K562 (cell line): ENCODE measurements at regions not wholly inside any gene's neighbourhood (a gene's known extent, or its start where the extent isn't known, plus 50 kb on each side); places are given as distances from the start of the nearest gene placed in this dataset.

Experiments
- ATAC-seq: fragments of 200-7000 bp; cut with Tn5 transposase; 3 replicates; pipeline ENCODE4 v1.9.1; 2020; ENCODE audit warnings: moderate library complexity
- BruUV-seq: library from RNA; stranded (reverse); fragments of 400-500 nt; replicated peaks from 2 replicates; lab custom pipeline; 2021; lab: Mats Ljungman, UMichigan
- CTCF ChIA-PET: fragments of 300-600 bp; formaldehyde crosslinking; extraction: SDS; loops from one replicate; lab custom pipeline; 2021; ENCODE audit warnings: low intra/inter-chr PET ratio; lab: Yijun Ruan, JAX
- POLR2A ChIA-PET: fragments of 300-600, 350-650 bp; sonication (Branson Sonifier 250); formaldehyde crosslinking; extraction: SDS; loops from one replicate; lab custom pipeline; 2021; ENCODE audit warnings: antibody characterized with exemption, inconsistent platforms; lab: Yijun Ruan, JAX
- DNase-seq, 4 experiments: peaks; one replicate each; pipeline versions ENCODE4 v3.0.0 to v3.0.0-alpha.2; 2011 to 2018; ENCODE audit warnings: low spot score in 3 of 4, mixed read lengths in 3 of 4; ENCODE audit errors: extremely low read depth in 1 of 4
- FAIRE-seq: peaks from 2 replicates; lab custom pipeline; 2011; peaks lifted over from hg19 to GRCh38; lab: Jason Lieb, UNC
- H2AFZ ChIP-seq: 2 replicates; pipeline ENCODE4 v1.6.0; 2011; ENCODE audit warnings: low read depth, low read length, control low read depth, inconsistent platforms
- H3K27ac ChIP-seq: fragments of 200-600 bp; 3 replicates; pipeline ENCODE4 v1.8.0; 2011; ENCODE audit warnings: low read depth, mild to moderate bottlenecking, control low read depth, inconsistent platforms, low read length, moderate library complexity, mixed read lengths; ENCODE audit errors: extremely low read depth
- H3K27me3 ChIP-seq, 2 experiments: fragments of 300-600 bp in 1 of 2; 2 replicates in 1 of 2; 3 replicates in 1 of 2; pipeline versions ENCODE4 v1.6.0 to v1.8.0; 2011; ENCODE audit warnings: inconsistent platforms in 2 of 2, low read length in 2 of 2, mild to moderate bottlenecking in 1 of 2, mixed read lengths in 1 of 2, moderate library complexity in 1 of 2; ENCODE audit not compliant: control insufficient read depth in 2 of 2, insufficient read depth in 2 of 2
- H3K36me3 ChIP-seq: fragments of 300-600 bp; 3 replicates; pipeline ENCODE4 v1.8.0; 2011; ENCODE audit warnings: mild to moderate bottlenecking, low read length, inconsistent platforms; ENCODE audit not compliant: control insufficient read depth, insufficient read depth
- H3K4me1 ChIP-seq, 2 experiments: fragments of 200-600 bp in 1 of 2; replicated peaks in 1 of 2; 2 replicates in 1 of 2; 3 replicates in 1 of 2; pipeline versions ENCODE4 v1.5.1 to v1.8.0; 2011; ENCODE audit warnings: inconsistent platforms in 2 of 2, low read length in 2 of 2, mild to moderate bottlenecking in 1 of 2, mixed read lengths in 1 of 2, moderate library complexity in 1 of 2; ENCODE audit not compliant: control insufficient read depth in 2 of 2, insufficient read depth in 2 of 2
- H3K4me2 ChIP-seq: 2 replicates; pipeline ENCODE4 v1.6.1; 2011; ENCODE audit warnings: low read length, control low read depth, inconsistent platforms, mixed read lengths; ENCODE audit not compliant: insufficient read depth
- H3K4me3 ChIP-seq: fragments of 200-600 bp; sonication (generic), shearing (Covaris generic); 2 replicates; pipeline ENCODE4 v1.5.1; 2016; ENCODE audit warnings: control low read depth, inconsistent platforms
- H3K79me2 ChIP-seq: fragments of 200-600 bp; 3 replicates; pipeline ENCODE4 v1.8.0; 2011; ENCODE audit warnings: low read length, inconsistent platforms; ENCODE audit not compliant: control insufficient read depth, insufficient read depth
- H3K9ac ChIP-seq, 2 experiments: 2 replicates each; pipeline versions ENCODE4 v1.6.0 to v1.6.1; 2011; ENCODE audit warnings: low read depth in 2 of 2, low read length in 2 of 2, control low read depth in 1 of 2, inconsistent platforms in 1 of 2, mild to moderate bottlenecking in 1 of 2, mixed read lengths in 1 of 2; ENCODE audit not compliant: insufficient read depth in 1 of 2
- H3K9me1 ChIP-seq: one replicate; pipeline ENCODE4 v1.6.0; 2011; ENCODE audit warnings: inconsistent platforms, mild to moderate bottlenecking, low read length, moderate library complexity; ENCODE audit not compliant: control insufficient read depth, insufficient read depth
- H3K9me3 ChIP-seq: replicated peaks from 2 replicates; pipeline ENCODE4 v1.5.1; 2011; ENCODE audit warnings: low read depth, low read length, inconsistent platforms; ENCODE audit not compliant: control insufficient read depth, insufficient read depth
- H4K20me1 ChIP-seq: replicated peaks from 2 replicates; pipeline ENCODE4 v1.6.1; 2011; ENCODE audit warnings: low read length, inconsistent platforms, mixed read lengths; ENCODE audit not compliant: control insufficient read depth, insufficient read depth
- ARHGAP35 ChIP-seq: fragments of 450-650 bp; IDR thresholded peaks from 2 replicates; pipeline ENCODE4 v1.6.1; 2018; ENCODE audit not compliant: partially characterized antibody
- CREB1 ChIP-seq, 2 experiments: sonication (generic) in 1 of 2; formaldehyde crosslinking in 1 of 2; IDR thresholded peaks; 2 replicates each; pipeline versions ENCODE4 v1.6.1 to v1.8.0; 2012 to 2022; ENCODE audit warnings: inconsistent platforms in 1 of 2, mild to moderate bottlenecking in 1 of 2, missing genetic modification reagents in 1 of 2, moderate library complexity in 1 of 2
- DMBX1 ChIP-seq: fragments of 250-450 bp; sonication (Bioruptor Pico); IDR thresholded peaks from 2 replicates; pipeline ENCODE4 v1.8.0; 2022; ENCODE audit warnings: inconsistent platforms, mild to moderate bottlenecking, moderate library complexity, borderline replicate concordance
- GATA2 ChIP-seq: sonication (generic); formaldehyde crosslinking; IDR thresholded peaks from 2 replicates; pipeline ENCODE4 v1.4.0; 2020; ENCODE audit warnings: mild to moderate bottlenecking, missing genetic modification reagents
- GMEB1 ChIP-seq: fragments of 250-450 bp; sonication (Bioruptor Pico); IDR thresholded peaks from 2 replicates; pipeline ENCODE4 v1.4.0; 2020; ENCODE audit warnings: mild to moderate bottlenecking
- MXI1 ChIP-seq: IDR thresholded peaks from 2 replicates; pipeline ENCODE4 v1.6.1; 2011; ENCODE audit warnings: low read depth, mild to moderate bottlenecking, improper control_type of control experiment, low read length
- NKRF ChIP-seq: fragments of 450-650 bp; IDR thresholded peaks from 2 replicates; pipeline ENCODE4 v1.6.1; 2016; ENCODE audit warnings: borderline replicate concordance
- PML ChIP-seq: IDR thresholded peaks from 2 replicates; pipeline ENCODE4 v1.6.1; 2012; ENCODE audit warnings: low read length, inconsistent platforms
- RFX7 ChIP-seq: fragments of 250-450 bp; sonication (Bioruptor Pico); IDR thresholded peaks from 2 replicates; pipeline ENCODE4 v1.5.1; 2021; ENCODE audit warnings: mild to moderate bottlenecking
- THRB ChIP-seq: fragments of 450-650 bp; formaldehyde crosslinking; conservative IDR thresholded peaks from 2 replicates; pipeline ENCODE4 v1.4.0; 2022; ENCODE audit warnings: mild to moderate bottlenecking, missing genetic modification characterization
- ZHX1 ChIP-seq: fragments of 150-350 bp; conservative IDR thresholded peaks from 2 replicates; pipeline ENCODE4 v1.6.1; 2014; ENCODE audit warnings: low read length
- ZNF3 ChIP-seq: fragments of 250-450 bp; sonication (Bioruptor Pico); IDR thresholded peaks from 2 replicates; pipeline ENCODE4 v1.5.0; 2021; ENCODE audit warnings: mild to moderate bottlenecking, moderate library complexity
- ZNF449 ChIP-seq: fragments of 250-450 bp; sonication (Bioruptor Pico); IDR thresholded peaks from 2 replicates; pipeline ENCODE4 v1.8.0; 2022; ENCODE audit warnings: moderate library complexity, mild to moderate bottlenecking, inconsistent platforms
- WGBS: fragments of 100-300 bp; shearing (Covaris generic); methylation state at CpG from one replicate; pipeline ENCODE4 v1.1.6; 2016; ENCODE audit warnings: low coverage, mixed read lengths; ENCODE audit not compliant: insufficient coverage; ENCODE audit errors: missing lambda C conversion rate; 5-methylcytosine and 5-hydroxymethylcytosine counted together
- in situ Hi-C: fragments of 300-500 bp; cut with MboI; formaldehyde crosslinking; loops from 4 replicates; pipeline ENCODE4 v1.15.0; 2018; ENCODE audit warnings: inconsistent platforms, mixed read lengths
- intact Hi-C: fragments of 100-400 bp; cut with micrococcal nuclease; formaldehyde crosslinking; loops from 2 replicates; pipeline ENCODE4 v1.14.2; 2022

- Histone ChIP-seq H3K9me3 (no peaks in the 10 kb centered on the region), H3K4me3 (no peak overlapping the region), H3K9me1 (no peaks in the 10 kb centered on the region), H3K4me1 (no peaks in the 10 kb centered on the region), H3K4me2 (no peak overlapping the region), H3K27ac (no peak overlapping the region), H3K27me3 (no peaks in the 10 kb centered on the region), H4K20me1 (no peaks in the 10 kb centered on the region), H3K36me3 (no peaks in the 10 kb centered on the region), H3K9ac (no peak overlapping the region), H2AFZ (no peak overlapping the region), H3K79me2 (no peaks in the 10 kb centered on the region)
- in situ Hi-C loops (no loop called here), intact Hi-C loops (no loop called here)
- ChIA-PET CTCF (no interaction called here), POLR2A (no interaction called here)
- FAIRE-seq (no peak), DNase-seq (no peak), ATAC-seq (no peak)
- no TSS peak for BruUV-seq
- WGBS = no CpG with 5 or more reads among the region's 5 CpGs
- TF ChIP-seq CREB1 (IDR thresholded peaks at IDR 0.05) (no peak), CREB1 (CRISPR knock-in tag; IDR thresholded peaks at IDR 0.05) (no peak), THRB (CRISPR knock-in tag) (no peak), PML (no peak), DMBX1 (CRISPR knock-in tag) (no peak), ZHX1 (no peak), GATA2 (CRISPR knock-in tag) (no peak), GMEB1 (no peak), MXI1 (no peak), ZNF3 (CRISPR knock-in tag) (no peak), ZNF449 (CRISPR knock-in tag) (no peak), RFX7 (no peak), ARHGAP35 (no peak), NKRF (no peak)
Observed at GRCh38 chr9:26125693-26126092, 447.4 kb upstream of the TUSC1 start.
